Activated CD8-positive, alpha-beta T cell treated with anti-CD3 and anti-CD28 coated beads for 36 hours (primary cell): ENCODE measurements at regions not wholly inside any gene's neighbourhood (a gene's known extent, or its start where the extent isn't known, plus 50 kb on each side); places are given as distances from the start of the nearest gene placed in this dataset.
"Not testable (repeated sequence)": the region's sequence is repeated elsewhere in the genome, so short reads cannot be mapped to it uniquely, and the experiment has no call there.

ENCODE experiments used
- ATAC-seq: fragments of 200-7000 bp; cut with Tn5 transposase; one replicate; pipeline ENCODE4 v1.10.0; 2021; ENCODE audit warnings: mild to moderate bottlenecking, moderate library complexity
- CTCF ChIA-PET: fragments of 350-600 bp; sonication (Branson Sonifier 250); formaldehyde crosslinking; loops from one replicate; lab custom pipeline; 2021; ENCODE audit warnings: antibody characterized with exemption; lab: Charles Lee
- POLR2A ChIA-PET: fragments of 350-600 bp; sonication (Branson Sonifier 250); formaldehyde crosslinking; loops from one replicate; lab custom pipeline; 2021; ENCODE audit warnings: antibody characterized with exemption; lab: Charles Lee
- DNase-seq: peaks from one replicate; pipeline ENCODE4 v3.0.0-alpha.2; 2020
- H3K27ac Mint-ChIP-seq: one replicate; pipeline ENCODE4 v1.8.0; 2021; ENCODE audit warnings: mild to moderate bottlenecking, mixed read lengths
- H3K27me3 Mint-ChIP-seq: one replicate; pipeline ENCODE4 v1.8.0; 2021; ENCODE audit warnings: mixed read lengths
- H3K36me3 Mint-ChIP-seq: one replicate; pipeline ENCODE4 v1.8.0; 2021; ENCODE audit warnings: low read depth, mixed read lengths
- H3K4me1 Mint-ChIP-seq: one replicate; pipeline ENCODE4 v1.8.0; 2021; ENCODE audit warnings: low read depth, mixed read lengths
- H3K4me3 Mint-ChIP-seq: one replicate; pipeline ENCODE4 v1.8.0; 2021; ENCODE audit warnings: mild to moderate bottlenecking, moderate library complexity, mixed read lengths
- H3K9me3 Mint-ChIP-seq: one replicate; pipeline ENCODE4 v1.8.0; 2021; ENCODE audit warnings: mixed read lengths
- intact Hi-C: fragments of 100-400 bp; cut with micrococcal nuclease; formaldehyde crosslinking; loops from one replicate; pipeline ENCODE4 v1.10.0; 2022
- TF ChIP-seq, protein P1 (sequence below): fragments of 200-600 bp; IDR thresholded peaks from one replicate; pipeline ENCODE4 v1.8.0; 2022; ENCODE audit warnings: antibody characterized with exemption, mild to moderate bottlenecking

DNA sequence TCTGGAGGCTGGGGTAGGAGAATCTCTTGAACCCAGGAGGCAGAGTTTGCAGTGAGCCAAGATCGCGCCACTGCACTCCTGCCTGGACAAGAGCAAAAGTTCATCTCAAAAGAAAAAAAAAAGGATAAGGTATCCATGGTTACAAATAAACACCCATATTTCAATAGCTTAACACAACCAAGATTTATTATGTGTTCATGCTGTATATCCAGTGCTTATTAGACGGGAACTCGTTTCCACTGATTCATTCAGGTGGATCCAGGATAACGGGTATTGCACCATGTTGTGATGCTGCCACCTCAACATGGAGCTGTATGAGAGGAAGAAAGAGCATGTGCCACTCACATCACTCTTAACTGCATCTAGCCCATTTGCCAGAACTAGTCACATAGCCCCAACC is 69.1 kb upstream of the HIVEP1 start:
- H3K4me1 Mint-ChIP-seq, result peaks cover 2% of the 10 kb centered on the region
- intact Hi-C loops, result no loop called here
- no peaks in the 10 kb centered on the region for H3K36me3 Mint-ChIP-seq
- no peak overlapping the region for H3K27ac Mint-ChIP-seq
- ATAC-seq (no peak), DNase-seq (no peak)
- H3K9me3 Mint-ChIP-seq, result no peaks in the 10 kb centered on the region
- TF ChIP-seq, protein P1, sequence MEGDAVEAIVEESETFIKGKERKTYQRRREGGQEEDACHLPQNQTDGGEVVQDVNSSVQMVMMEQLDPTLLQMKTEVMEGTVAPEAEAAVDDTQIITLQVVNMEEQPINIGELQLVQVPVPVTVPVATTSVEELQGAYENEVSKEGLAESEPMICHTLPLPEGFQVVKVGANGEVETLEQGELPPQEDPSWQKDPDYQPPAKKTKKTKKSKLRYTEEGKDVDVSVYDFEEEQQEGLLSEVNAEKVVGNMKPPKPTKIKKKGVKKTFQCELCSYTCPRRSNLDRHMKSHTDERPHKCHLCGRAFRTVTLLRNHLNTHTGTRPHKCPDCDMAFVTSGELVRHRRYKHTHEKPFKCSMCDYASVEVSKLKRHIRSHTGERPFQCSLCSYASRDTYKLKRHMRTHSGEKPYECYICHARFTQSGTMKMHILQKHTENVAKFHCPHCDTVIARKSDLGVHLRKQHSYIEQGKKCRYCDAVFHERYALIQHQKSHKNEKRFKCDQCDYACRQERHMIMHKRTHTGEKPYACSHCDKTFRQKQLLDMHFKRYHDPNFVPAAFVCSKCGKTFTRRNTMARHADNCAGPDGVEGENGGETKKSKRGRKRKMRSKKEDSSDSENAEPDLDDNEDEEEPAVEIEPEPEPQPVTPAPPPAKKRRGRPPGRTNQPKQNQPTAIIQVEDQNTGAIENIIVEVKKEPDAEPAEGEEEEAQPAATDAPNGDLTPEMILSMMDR, result no peak
- no peaks in the 10 kb centered on the region for H3K27me3 Mint-ChIP-seq
- CTCF ChIA-PET, result interaction anchor here (1.0 kb wide), 1 partner anchor 14 kb away, joined by 3 read pairs; no protein-coding TSS in a partner anchor
- no peak overlapping the region for H3K4me3 Mint-ChIP-seq
- POLR2A ChIA-PET, result no interaction called here

DNA sequence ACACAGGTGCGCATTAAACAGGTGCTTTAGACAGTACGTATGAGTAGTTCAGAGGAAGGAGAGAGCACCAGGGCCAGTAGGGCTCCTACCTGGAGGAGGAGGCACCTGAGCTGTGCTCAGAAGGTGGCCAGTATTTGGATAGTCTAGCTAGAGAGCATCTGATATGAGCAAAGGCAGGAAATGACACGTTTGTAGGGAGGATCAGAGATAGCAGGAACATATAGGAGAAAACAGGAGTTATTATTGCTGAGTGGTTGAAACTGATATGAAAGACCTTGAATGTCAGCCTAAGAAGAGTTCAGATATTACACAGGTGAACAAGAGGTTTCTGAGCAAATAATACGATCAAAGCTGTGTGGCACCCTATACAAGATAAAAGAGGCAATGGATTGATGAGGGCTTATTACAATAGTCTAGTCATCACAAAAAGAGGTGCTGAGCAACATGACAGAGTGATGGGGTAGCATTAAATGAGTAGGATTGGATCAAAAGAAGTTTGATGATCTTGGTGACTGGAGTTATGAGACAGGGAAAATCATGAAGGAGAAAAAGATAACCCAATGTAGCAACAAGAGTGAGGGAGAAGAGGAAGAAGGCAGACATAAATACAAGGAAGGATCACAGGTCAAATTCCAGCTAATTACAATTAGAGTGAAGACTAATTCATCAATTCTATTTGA is 69.8 kb upstream of the HIVEP1 start:
- Mint-ChIP-seq H3K36me3 (no peaks in the 10 kb centered on the region), H3K4me1 (peaks cover 2% of the 10 kb centered on the region), H3K4me3 (no peak overlapping the region), H3K27ac (no peak overlapping the region), H3K9me3 (no peaks in the 10 kb centered on the region), H3K27me3 (no peaks in the 10 kb centered on the region)
- intact Hi-C loops, result no loop called here
- DNase-seq (no peak), ATAC-seq (peak; percentile 20)
- TF ChIP-seq, protein P1, result no peak
- CTCF ChIA-PET, result no interaction called here
- POLR2A ChIA-PET, result no interaction called here

DNA sequence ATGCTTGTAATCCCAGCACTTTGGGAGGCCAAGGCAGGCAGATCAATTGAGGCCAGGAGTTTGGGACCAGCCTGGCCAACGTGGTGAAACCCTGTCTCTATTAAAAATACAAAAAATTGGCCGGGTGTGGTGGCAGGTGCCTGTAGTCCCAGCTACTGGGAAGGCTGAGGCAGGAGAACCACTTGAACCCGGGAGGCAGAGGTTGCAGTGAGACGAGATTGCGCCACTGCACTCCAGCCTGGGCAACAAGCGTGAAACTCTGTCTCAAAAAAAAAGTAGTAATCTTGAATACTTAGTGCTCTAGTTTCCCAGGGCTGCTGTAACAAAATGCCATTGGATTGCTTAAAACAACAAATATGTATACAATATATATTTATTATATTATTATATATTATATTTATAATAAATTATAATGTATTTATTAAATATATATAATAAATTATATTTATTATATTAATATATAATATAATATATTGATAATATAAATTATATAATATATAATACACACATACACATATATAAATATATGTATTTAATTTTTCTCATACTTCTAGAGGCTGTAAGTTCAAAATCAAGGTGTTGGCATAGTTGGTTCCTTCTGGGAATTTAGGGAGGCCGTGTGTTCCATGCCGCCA is 71.5 kb upstream of the HIVEP1 start:
- POLR2A ChIA-PET, ATAC-seq, H3K9me3 Mint-ChIP-seq, H3K27ac Mint-ChIP-seq, H3K27me3 Mint-ChIP-seq, H3K4me3 Mint-ChIP-seq, CTCF ChIA-PET, H3K4me1 Mint-ChIP-seq, DNase-seq, intact Hi-C loops, H3K36me3 Mint-ChIP-seq: not testable (repeated sequence)

DNA sequence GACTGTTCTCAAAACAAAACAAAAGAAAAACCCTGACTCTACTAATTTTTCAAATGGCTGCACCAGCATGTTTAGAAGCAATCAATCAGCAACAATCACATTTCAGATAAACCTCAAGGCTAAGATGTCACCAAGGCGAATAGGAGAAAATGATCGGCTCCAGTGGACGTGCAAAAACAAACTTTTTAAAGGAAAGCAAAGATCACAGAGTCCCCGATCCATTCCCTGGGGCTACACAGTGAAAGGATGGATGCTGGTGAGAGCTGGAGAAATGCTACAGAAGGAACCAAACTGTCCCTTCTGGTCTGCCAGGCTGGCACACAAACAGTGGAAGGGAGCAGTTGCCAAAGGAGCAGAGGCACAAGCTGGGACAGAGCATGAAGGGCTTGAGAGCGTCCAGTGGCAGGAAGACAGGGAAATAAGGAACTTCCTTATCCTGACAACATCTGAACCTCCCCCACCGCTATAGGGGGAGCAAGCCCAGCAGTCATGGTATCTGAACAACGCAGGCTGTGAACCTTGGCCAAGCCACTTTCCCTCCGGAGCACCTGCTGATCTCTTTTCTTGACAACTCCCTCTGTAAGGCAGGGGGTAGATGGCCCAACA is 73.7 kb upstream of the HIVEP1 start:
- H3K4me3 Mint-ChIP-seq, result no peak overlapping the region
- no peaks in the 10 kb centered on the region for H3K9me3 Mint-ChIP-seq
- TF ChIP-seq, protein P1, result no peak
- intact Hi-C loops, result no loop called here
- ChIA-PET POLR2A (no interaction called here), CTCF (no interaction called here)
- no peak overlapping the region for H3K27ac Mint-ChIP-seq
- ATAC-seq (no peak), DNase-seq (no peak)
- no peaks in the 10 kb centered on the region for H3K36me3 Mint-ChIP-seq
- no peaks in the 10 kb centered on the region for H3K27me3 Mint-ChIP-seq
- peaks cover 4% of the 10 kb centered on the region for H3K4me1 Mint-ChIP-seq

DNA sequence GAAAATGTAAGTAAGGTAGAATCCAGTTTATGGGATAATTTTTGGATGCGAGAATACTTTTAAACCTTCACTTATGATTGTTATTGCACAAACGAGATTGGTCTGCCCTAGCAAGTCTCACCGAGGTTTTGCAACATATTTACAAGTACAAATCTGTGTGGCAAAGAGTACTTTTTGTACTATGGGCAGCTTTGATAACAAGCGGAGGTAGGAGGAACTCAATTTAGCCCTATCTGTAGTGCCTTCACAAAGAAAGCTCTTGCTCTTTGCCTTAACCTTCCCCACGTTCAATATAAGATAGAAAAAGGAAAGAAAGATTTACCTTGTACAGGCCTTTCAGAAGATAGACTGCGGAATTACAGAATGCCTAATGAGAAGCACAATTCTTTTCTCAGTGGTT is 77.5 kb upstream of the HIVEP1 start:
- no peak overlapping the region for H3K27ac Mint-ChIP-seq
- no peaks in the 10 kb centered on the region for H3K9me3 Mint-ChIP-seq
- TF ChIP-seq, protein P1, result no peak
- no peak for DNase-seq
- no peaks in the 10 kb centered on the region for H3K36me3 Mint-ChIP-seq
- CTCF ChIA-PET, result no interaction called here
- intact Hi-C loops, result no loop called here
- POLR2A ChIA-PET, result no interaction called here
- no peak for ATAC-seq
- H3K4me1 Mint-ChIP-seq, result peaks cover 2% of the 10 kb centered on the region
- H3K27me3 Mint-ChIP-seq, result no peaks in the 10 kb centered on the region
- no peak overlapping the region for H3K4me3 Mint-ChIP-seq

DNA sequence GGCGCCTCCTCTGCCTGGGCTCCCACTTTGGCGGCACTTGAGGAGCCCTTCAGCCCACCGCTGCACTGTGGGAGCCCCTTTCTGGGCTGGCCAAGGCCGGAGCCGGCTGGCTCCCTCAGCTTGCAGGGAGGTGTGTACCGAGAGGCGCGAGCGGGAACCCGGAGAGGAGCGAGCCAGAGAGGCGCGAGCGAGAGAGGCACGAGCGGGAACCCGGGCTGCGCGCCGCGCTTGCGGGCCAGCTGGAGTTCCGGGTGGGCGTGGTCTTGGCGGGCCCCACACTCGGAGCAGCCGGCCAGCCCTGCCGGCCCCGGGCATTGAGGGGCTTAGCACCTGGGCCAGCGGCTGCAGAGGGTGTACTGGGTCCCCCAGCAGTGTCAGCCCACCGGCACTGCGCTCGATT is 79.2 kb upstream of the HIVEP1 start:
- H3K9me3 Mint-ChIP-seq, H3K4me1 Mint-ChIP-seq, H3K27me3 Mint-ChIP-seq, CTCF ChIA-PET, intact Hi-C loops, H3K4me3 Mint-ChIP-seq, H3K27ac Mint-ChIP-seq, H3K36me3 Mint-ChIP-seq, DNase-seq, POLR2A ChIA-PET, ATAC-seq: not testable (repeated sequence)
